GM12878 (cell line): ENCODE measurements at regions not wholly inside any gene's neighbourhood (a gene's known extent, or its start where the extent isn't known, plus 50 kb on each side); places are given as distances from the start of the nearest gene placed in this dataset.

Source experiments
- ATAC-seq: fragments of 200-7000 bp; cut with Tn5 transposase; 3 replicates; pipeline ENCODE4 v1.9.1; 2020; ENCODE audit warnings: mild to moderate bottlenecking, moderate library complexity
- BruUV-seq: library from RNA; stranded (reverse); fragments of 400-500 nt; replicated peaks from 2 replicates; lab custom pipeline; 2021; lab: Mats Ljungman, UMichigan
- CTCF ChIA-PET: fragments of 300-600 bp; sonication (Branson Sonifier 250); formaldehyde crosslinking; extraction: SDS; loops from one replicate; lab custom pipeline; 2021; ENCODE audit warnings: inconsistent platforms; lab: Yijun Ruan, JAX
- POLR2A ChIA-PET: fragments of 350-600 bp; formaldehyde crosslinking; extraction: SDS; loops from one replicate; lab custom pipeline; 2021; ENCODE audit warnings: inconsistent platforms; lab: Charles Lee
- RAD21 ChIA-PET: fragments of 300-600 bp; sonication (Branson Sonifier 250); formaldehyde crosslinking; loops from one replicate; lab custom pipeline; 2023; ENCODE audit warnings: antibody characterized with exemption; ENCODE audit not compliant: unreplicated experiment; lab: Charles Lee
- SMC1A ChIA-PET: fragments of 300-600 bp; sonication (Branson Sonifier 250); formaldehyde crosslinking; loops from one replicate; lab custom pipeline; 2023; ENCODE audit not compliant: unreplicated experiment, uncharacterized antibody; lab: Charles Lee
- DNase-seq: peaks from one replicate; pipeline ENCODE4 v3.0.0-alpha.2; 2011; ENCODE audit warnings: low read depth, low spot score
- FAIRE-seq: peaks from 3 replicates; lab custom pipeline; 2011; peaks lifted over from hg19 to GRCh38; lab: Jason Lieb, UNC
- H2AFZ ChIP-seq: 2 replicates; pipeline ENCODE4 v1.6.0; 2011; ENCODE audit warnings: low read depth, low read length, control low read depth; ENCODE audit not compliant: control insufficient read depth
- H3K27ac ChIP-seq: 2 replicates; pipeline ENCODE4 v1.5.1; 2011; ENCODE audit warnings: control low read depth; ENCODE audit not compliant: control insufficient read depth, insufficient read depth
- H3K27me3 ChIP-seq, 2 experiments: replicated peaks in 1 of 2; 2 replicates each; pipeline versions ENCODE4 v1.6.0 to v1.6.1; 2011; ENCODE audit warnings: low read length in 1 of 2; ENCODE audit not compliant: control insufficient read depth in 2 of 2, insufficient read depth in 2 of 2
- H3K36me3 ChIP-seq, 2 experiments: 2 replicates each; pipeline ENCODE4 v1.5.1; 2011; ENCODE audit warnings: low read length in 1 of 2; ENCODE audit not compliant: control insufficient read depth in 2 of 2, insufficient read depth in 2 of 2
- H3K4me1 ChIP-seq: 2 replicates; pipeline ENCODE4 v1.6.1; 2011; ENCODE audit warnings: mild to moderate bottlenecking, low read length, moderate library complexity, mixed read lengths; ENCODE audit not compliant: control insufficient read depth, insufficient read depth
- H3K4me2 ChIP-seq: 2 replicates; pipeline ENCODE4 v1.6.0; 2011; ENCODE audit warnings: control low read depth; ENCODE audit not compliant: control insufficient read depth, insufficient read depth
- H3K4me3 ChIP-seq: fragments of 200-600 bp; sonication (generic); 2 replicates; pipeline ENCODE4 v1.5.1; 2016
- H3K79me2 ChIP-seq: 2 replicates; pipeline ENCODE4 v1.6.0; 2011; ENCODE audit warnings: low read length; ENCODE audit not compliant: control insufficient read depth, insufficient read depth
- H3K9ac ChIP-seq: 2 replicates; pipeline ENCODE4 v1.8.0; 2011; ENCODE audit warnings: low read length, control low read depth, mixed read lengths; ENCODE audit not compliant: control insufficient read depth, insufficient read depth
- H3K9me3 ChIP-seq: replicated peaks from 3 replicates; pipeline ENCODE4 v1.5.1; 2011; ENCODE audit warnings: mild to moderate bottlenecking, low read length; ENCODE audit not compliant: control insufficient read depth, insufficient read depth
- H4K20me1 ChIP-seq: 2 replicates; pipeline ENCODE4 v1.6.0; 2011; ENCODE audit not compliant: control insufficient read depth, insufficient read depth
- BACH1 ChIP-seq: fragments of 450-650 bp; IDR thresholded peaks from 2 replicates; pipeline ENCODE4 v1.6.1; 2017; ENCODE audit warnings: mild to moderate bottlenecking, borderline replicate concordance
- DPF2 ChIP-seq: fragments of 450-650 bp; IDR thresholded peaks from 2 replicates; pipeline ENCODE4 v1.6.1; 2017; ENCODE audit warnings: mild to moderate bottlenecking
- IKZF1 ChIP-seq: fragments of 450-650 bp; conservative IDR thresholded peaks from 2 replicates; pipeline ENCODE4 v1.6.1; 2017; ENCODE audit warnings: antibody characterized with exemption, mild to moderate bottlenecking
- REST ChIP-seq: IDR thresholded peaks from 2 replicates; pipeline ENCODE4 v1.6.1; 2012; ENCODE audit warnings: mild to moderate bottlenecking, low read depth, low read length
- YY1 ChIP-seq: IDR thresholded peaks from 2 replicates; pipeline ENCODE4 v1.6.1; 2011; ENCODE audit warnings: low read depth, mild to moderate bottlenecking, low read length
- ZBTB4 ChIP-seq: fragments of 450-650 bp; formaldehyde crosslinking; IDR thresholded peaks from 2 replicates; pipeline ENCODE4 v1.4.0; 2022; ENCODE audit warnings: mild to moderate bottlenecking, moderate library complexity
- WGBS: methylation state at CpG from one replicate; pipeline ENCODE4 v1.1.6; 2016; ENCODE audit warnings: low lambda C conversion rate; ENCODE audit not compliant: insufficient replicate concordance, insufficient coverage; ENCODE audit errors: missing lambda C conversion rate; 5-methylcytosine and 5-hydroxymethylcytosine counted together
- in situ Hi-C: fragments of 300-500 bp; cut with MboI; formaldehyde crosslinking; loops from 9 replicates; pipeline ENCODE4 v1.14.3; 2018; ENCODE audit warnings: mixed read lengths
- intact Hi-C: fragments of 100-400 bp; cut with micrococcal nuclease; formaldehyde crosslinking; loops from one replicate; pipeline ENCODE4 v1.14.2; 2022; ENCODE audit not compliant: unreplicated experiment
- TF ChIP-seq, protein P1 (sequence below): fragments of 450-650 bp; IDR thresholded peaks from 2 replicates; pipeline ENCODE4 v1.6.1; 2017; ENCODE audit warnings: mild to moderate bottlenecking, moderate library complexity
- TF ChIP-seq, protein P2 (sequence below): fragments of 450-650 bp; IDR thresholded peaks from 2 replicates; pipeline ENCODE4 v1.6.1; 2017; ENCODE audit warnings: low read depth, mild to moderate bottlenecking, moderate library complexity

DNA sequence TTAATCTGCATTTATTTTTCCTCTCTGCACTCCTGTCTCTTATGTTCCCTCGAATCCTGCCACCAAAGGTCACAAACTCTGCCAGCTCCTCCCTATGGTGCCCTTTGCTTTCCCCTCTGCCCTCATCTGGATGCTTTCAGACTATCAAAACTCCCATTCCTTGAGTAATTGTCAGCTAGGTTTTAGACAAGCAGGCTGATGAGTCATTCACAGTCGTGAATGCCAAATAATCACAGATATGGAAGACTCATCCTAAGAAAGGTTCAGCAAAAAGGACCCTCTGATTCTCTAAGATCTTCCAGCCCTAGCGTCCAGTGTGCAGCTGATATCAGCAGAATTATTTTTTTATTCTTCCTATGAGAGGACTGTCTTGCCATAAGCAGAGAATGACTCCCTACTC lies 104.5 kb upstream of the NUDT12 start:
- no peak for DNase-seq
- ChIA-PET SMC1A (interaction anchor here (0.9 kb wide), 1 partner anchor 181 kb away, joined by 3 read pairs; no protein-coding TSS in a partner anchor), RAD21 (no interaction called here), CTCF (no interaction called here), POLR2A (no interaction called here)
- H3K4me3 ChIP-seq, result no peak overlapping the region
- H3K9ac ChIP-seq, result no peak overlapping the region
- ATAC-seq, result no peak
- no peaks in the 10 kb centered on the region for H4K20me1 ChIP-seq
- H3K27ac ChIP-seq, result no peak overlapping the region
- no peak for FAIRE-seq
- H2AFZ ChIP-seq, result no peak overlapping the region
- no peaks in the 10 kb centered on the region for H3K36me3 ChIP-seq
- H3K4me2 ChIP-seq, result no peak overlapping the region
- WGBS, result 0% methylated on average over 3 of the region's 3 CpGs
- intact Hi-C loops (no loop called here), in situ Hi-C loops (no loop called here)
- BruUV-seq, result no TSS peak
- H3K4me1 ChIP-seq, result no peaks in the 10 kb centered on the region
- H3K27me3 ChIP-seq, result no peaks in the 10 kb centered on the region
- H3K79me2 ChIP-seq, result no peaks in the 10 kb centered on the region
- H3K9me3 ChIP-seq, result no peaks in the 10 kb centered on the region
- TF ChIP-seq, protein P1, sequence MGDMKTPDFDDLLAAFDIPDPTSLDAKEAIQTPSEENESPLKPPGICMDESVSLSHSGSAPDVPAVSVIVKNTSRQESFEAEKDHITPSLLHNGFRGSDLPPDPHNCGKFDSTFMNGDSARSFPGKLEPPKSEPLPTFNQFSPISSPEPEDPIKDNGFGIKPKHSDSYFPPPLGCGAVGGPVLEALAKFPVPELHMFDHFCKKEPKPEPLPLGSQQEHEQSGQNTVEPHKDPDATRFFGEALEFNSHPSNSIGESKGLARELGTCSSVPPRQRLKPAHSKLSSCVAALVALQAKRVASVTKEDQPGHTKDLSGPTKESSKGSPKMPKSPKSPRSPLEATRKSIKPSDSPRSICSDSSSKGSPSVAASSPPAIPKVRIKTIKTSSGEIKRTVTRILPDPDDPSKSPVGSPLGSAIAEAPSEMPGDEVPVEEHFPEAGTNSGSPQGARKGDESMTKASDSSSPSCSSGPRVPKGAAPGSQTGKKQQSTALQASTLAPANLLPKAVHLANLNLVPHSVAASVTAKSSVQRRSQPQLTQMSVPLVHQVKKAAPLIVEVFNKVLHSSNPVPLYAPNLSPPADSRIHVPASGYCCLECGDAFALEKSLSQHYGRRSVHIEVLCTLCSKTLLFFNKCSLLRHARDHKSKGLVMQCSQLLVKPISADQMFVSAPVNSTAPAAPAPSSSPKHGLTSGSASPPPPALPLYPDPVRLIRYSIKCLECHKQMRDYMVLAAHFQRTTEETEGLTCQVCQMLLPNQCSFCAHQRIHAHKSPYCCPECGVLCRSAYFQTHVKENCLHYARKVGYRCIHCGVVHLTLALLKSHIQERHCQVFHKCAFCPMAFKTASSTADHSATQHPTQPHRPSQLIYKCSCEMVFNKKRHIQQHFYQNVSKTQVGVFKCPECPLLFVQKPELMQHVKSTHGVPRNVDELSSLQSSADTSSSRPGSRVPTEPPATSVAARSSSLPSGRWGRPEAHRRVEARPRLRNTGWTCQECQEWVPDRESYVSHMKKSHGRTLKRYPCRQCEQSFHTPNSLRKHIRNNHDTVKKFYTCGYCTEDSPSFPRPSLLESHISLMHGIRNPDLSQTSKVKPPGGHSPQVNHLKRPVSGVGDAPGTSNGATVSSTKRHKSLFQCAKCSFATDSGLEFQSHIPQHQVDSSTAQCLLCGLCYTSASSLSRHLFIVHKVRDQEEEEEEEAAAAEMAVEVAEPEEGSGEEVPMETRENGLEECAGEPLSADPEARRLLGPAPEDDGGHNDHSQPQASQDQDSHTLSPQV, result no peak
- TF ChIP-seq, protein P2, sequence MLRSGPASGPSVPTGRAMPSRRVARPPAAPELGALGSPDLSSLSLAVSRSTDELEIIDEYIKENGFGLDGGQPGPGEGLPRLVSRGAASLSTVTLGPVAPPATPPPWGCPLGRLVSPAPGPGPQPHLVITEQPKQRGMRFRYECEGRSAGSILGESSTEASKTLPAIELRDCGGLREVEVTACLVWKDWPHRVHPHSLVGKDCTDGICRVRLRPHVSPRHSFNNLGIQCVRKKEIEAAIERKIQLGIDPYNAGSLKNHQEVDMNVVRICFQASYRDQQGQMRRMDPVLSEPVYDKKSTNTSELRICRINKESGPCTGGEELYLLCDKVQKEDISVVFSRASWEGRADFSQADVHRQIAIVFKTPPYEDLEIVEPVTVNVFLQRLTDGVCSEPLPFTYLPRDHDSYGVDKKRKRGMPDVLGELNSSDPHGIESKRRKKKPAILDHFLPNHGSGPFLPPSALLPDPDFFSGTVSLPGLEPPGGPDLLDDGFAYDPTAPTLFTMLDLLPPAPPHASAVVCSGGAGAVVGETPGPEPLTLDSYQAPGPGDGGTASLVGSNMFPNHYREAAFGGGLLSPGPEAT, result no peak
- TF ChIP-seq DPF2, result no peak
- TF ChIP-seq YY1, result no peak
- no peak for TF ChIP-seq ZBTB4 (CRISPR knock-in tag)
- TF ChIP-seq IKZF1, result no peak
- no peak for TF ChIP-seq BACH1
- no peak for TF ChIP-seq REST
